Astrocyte (in vitro differentiated cells and primary cell): ENCODE measurements at regions not wholly inside any gene's neighbourhood (a gene's known extent, or its start where the extent isn't known, plus 50 kb on each side); places are given as distances from the start of the nearest gene placed in this dataset.

Experiments used
- DNase-seq: peaks from one replicate; pipeline ENCODE4 v3.0.0-alpha.2; 2010; ENCODE audit warnings: low read depth
- FAIRE-seq: peaks from 2 replicates; lab custom pipeline; 2011; peaks lifted over from hg19 to GRCh38; lab: Jason Lieb, UNC
- H2AFZ ChIP-seq: 2 replicates; pipeline ENCODE4 v1.6.0; 2012; ENCODE audit warnings: low read depth, low read length, inconsistent platforms
- H3K27ac ChIP-seq: 2 replicates; pipeline ENCODE4 v1.5.1; 2011; ENCODE audit warnings: low read depth, low read length, inconsistent platforms
- H3K27me3 ChIP-seq: 2 replicates; pipeline ENCODE4 v1.6.0; 2011; ENCODE audit warnings: low read length, inconsistent platforms; ENCODE audit not compliant: insufficient read depth
- H3K36me3 ChIP-seq: 2 replicates; pipeline ENCODE4 v1.5.1; 2011; ENCODE audit warnings: low read length, inconsistent platforms; ENCODE audit not compliant: insufficient read depth
- H3K4me1 ChIP-seq: 2 replicates; pipeline ENCODE4 v1.5.1; 2011; ENCODE audit warnings: low read length, inconsistent platforms; ENCODE audit not compliant: insufficient read depth
- H3K4me2 ChIP-seq: 2 replicates; pipeline ENCODE4 v1.6.0; 2012; ENCODE audit warnings: low read length, inconsistent platforms
- H3K4me3 ChIP-seq: 2 replicates; pipeline ENCODE4 v1.5.1; 2011; ENCODE audit warnings: low read depth, mild to moderate bottlenecking, low read length, inconsistent platforms; ENCODE audit not compliant: insufficient read depth
- H3K79me2 ChIP-seq: 2 replicates; pipeline ENCODE4 v1.6.0; 2012; ENCODE audit warnings: mild to moderate bottlenecking, low read length, inconsistent platforms; ENCODE audit not compliant: insufficient read depth
- H3K9ac ChIP-seq: 2 replicates; pipeline ENCODE4 v1.6.0; 2012; ENCODE audit warnings: mild to moderate bottlenecking, low read length, inconsistent platforms
- H3K9me3 ChIP-seq: 2 replicates; pipeline ENCODE4 v1.5.1; 2012; ENCODE audit warnings: low read depth, mild to moderate bottlenecking, low read length, inconsistent platforms; ENCODE audit not compliant: insufficient read depth
- H4K20me1 ChIP-seq: 2 replicates; pipeline ENCODE4 v1.6.0; 2012; ENCODE audit warnings: low read length, inconsistent platforms; ENCODE audit not compliant: insufficient read depth
- H3K27ac Mint-ChIP-seq: one replicate; pipeline ENCODE4 v1.8.0; 2021; ENCODE audit warnings: mild to moderate bottlenecking, mixed read lengths; ENCODE audit not compliant: unreplicated experiment
- H3K27me3 Mint-ChIP-seq: one replicate; pipeline ENCODE4 v1.8.0; 2021; ENCODE audit warnings: low read depth, mixed read lengths; ENCODE audit not compliant: unreplicated experiment
- H3K36me3 Mint-ChIP-seq: one replicate; pipeline ENCODE4 v1.8.0; 2021; ENCODE audit warnings: low read depth, mixed read lengths; ENCODE audit not compliant: unreplicated experiment
- H3K4me1 Mint-ChIP-seq: one replicate; pipeline ENCODE4 v1.8.0; 2021; ENCODE audit warnings: low read depth, mixed read lengths; ENCODE audit not compliant: unreplicated experiment
- H3K4me3 Mint-ChIP-seq: one replicate; pipeline ENCODE4 v1.8.0; 2021; ENCODE audit warnings: mild to moderate bottlenecking, moderate library complexity, mixed read lengths; ENCODE audit not compliant: unreplicated experiment
- H3K9me3 Mint-ChIP-seq: one replicate; pipeline ENCODE4 v1.8.0; 2021; ENCODE audit warnings: mild to moderate bottlenecking, mixed read lengths; ENCODE audit not compliant: unreplicated experiment
- EZH2 ChIP-seq: IDR thresholded peaks from 2 replicates; pipeline ENCODE4 v1.6.1; 2012; ENCODE audit warnings: mild to moderate bottlenecking, low read length, inconsistent platforms; ENCODE audit not compliant: insufficient read depth
- TF ChIP-seq, protein P1 (sequence below): IDR thresholded peaks from 2 replicates; pipeline ENCODE4 v1.5.1; 2011; ENCODE audit warnings: low read depth, mild to moderate bottlenecking, inconsistent platforms, low read length, moderate library complexity; ENCODE audit not compliant: insufficient read depth

DNA sequence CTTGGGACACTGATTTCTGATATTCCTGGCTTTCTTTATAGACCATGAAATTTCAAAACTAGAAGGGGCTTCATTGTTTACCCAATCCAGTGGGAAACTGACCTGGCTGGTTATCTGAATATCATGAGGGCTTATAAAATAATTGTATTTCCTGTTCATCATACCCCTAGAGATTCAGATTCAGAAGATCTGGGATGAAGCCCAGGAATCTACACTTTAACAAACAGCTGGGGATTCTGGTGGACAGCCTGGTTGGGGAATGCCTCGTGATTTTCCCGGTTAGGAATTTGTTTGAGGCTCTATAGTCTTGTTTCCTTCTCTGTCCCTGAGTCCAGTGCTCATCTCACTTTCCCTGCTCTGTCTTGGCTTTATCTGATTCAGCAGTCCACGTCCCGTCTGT is 110.3 kb downstream of the ADRA2A start:
- Mint-ChIP-seq H3K27ac (no peak overlapping the region), H3K36me3 (no peaks in the 10 kb centered on the region), H3K9me3 (no peaks in the 10 kb centered on the region), H3K4me3 (no peak overlapping the region), H3K4me1 (no peaks in the 10 kb centered on the region), H3K27me3 (peaks cover 8% of the 10 kb centered on the region)
- Histone ChIP-seq H3K4me3 (no peak overlapping the region), H3K27me3 (no peaks in the 10 kb centered on the region), H3K79me2 (no peaks in the 10 kb centered on the region), H3K36me3 (no peaks in the 10 kb centered on the region), H3K9ac (no peak overlapping the region), H2AFZ (no peak overlapping the region), H3K27ac (no peak overlapping the region), H3K9me3 (no peaks in the 10 kb centered on the region), H3K4me1 (no peaks in the 10 kb centered on the region), H3K4me2 (no peak overlapping the region), H4K20me1 (no peaks in the 10 kb centered on the region)
- no peak for DNase-seq
- no peak for TF ChIP-seq EZH2
- TF ChIP-seq, protein P1, sequence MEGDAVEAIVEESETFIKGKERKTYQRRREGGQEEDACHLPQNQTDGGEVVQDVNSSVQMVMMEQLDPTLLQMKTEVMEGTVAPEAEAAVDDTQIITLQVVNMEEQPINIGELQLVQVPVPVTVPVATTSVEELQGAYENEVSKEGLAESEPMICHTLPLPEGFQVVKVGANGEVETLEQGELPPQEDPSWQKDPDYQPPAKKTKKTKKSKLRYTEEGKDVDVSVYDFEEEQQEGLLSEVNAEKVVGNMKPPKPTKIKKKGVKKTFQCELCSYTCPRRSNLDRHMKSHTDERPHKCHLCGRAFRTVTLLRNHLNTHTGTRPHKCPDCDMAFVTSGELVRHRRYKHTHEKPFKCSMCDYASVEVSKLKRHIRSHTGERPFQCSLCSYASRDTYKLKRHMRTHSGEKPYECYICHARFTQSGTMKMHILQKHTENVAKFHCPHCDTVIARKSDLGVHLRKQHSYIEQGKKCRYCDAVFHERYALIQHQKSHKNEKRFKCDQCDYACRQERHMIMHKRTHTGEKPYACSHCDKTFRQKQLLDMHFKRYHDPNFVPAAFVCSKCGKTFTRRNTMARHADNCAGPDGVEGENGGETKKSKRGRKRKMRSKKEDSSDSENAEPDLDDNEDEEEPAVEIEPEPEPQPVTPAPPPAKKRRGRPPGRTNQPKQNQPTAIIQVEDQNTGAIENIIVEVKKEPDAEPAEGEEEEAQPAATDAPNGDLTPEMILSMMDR, result no peak
- FAIRE-seq, result no peak

DNA sequence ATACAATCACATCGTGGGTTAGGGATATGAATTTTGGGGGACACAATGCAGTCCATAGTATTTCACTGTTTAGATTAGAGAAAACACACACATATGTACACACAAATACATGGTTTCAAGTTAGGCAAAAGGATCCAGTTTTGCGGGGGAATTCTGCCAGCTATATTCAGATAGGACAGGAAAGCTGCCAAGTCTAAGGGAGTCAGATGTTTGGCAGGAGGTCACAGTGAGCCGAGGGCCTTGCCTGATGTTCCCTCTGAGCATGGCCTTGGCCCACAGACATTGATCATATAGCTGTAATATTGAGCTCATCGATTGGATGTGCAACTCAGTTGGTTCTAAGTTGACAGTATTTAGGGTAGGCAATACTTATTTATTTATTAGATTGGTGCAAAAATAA is 122.8 kb downstream of the ADRA2A start:
- no peak overlapping the region for H3K27ac Mint-ChIP-seq
- H2AFZ ChIP-seq, result no peak overlapping the region
- no peaks in the 10 kb centered on the region for H3K27me3 ChIP-seq
- H3K4me2 ChIP-seq, result no peak overlapping the region
- H3K27me3 Mint-ChIP-seq, result peaks cover 7% of the 10 kb centered on the region
- H3K9ac ChIP-seq, result no peak overlapping the region
- no peaks in the 10 kb centered on the region for H3K9me3 Mint-ChIP-seq
- no peak overlapping the region for H3K4me3 ChIP-seq
- no peak overlapping the region for H3K27ac ChIP-seq
- H4K20me1 ChIP-seq, result no peaks in the 10 kb centered on the region
- no peaks in the 10 kb centered on the region for H3K4me1 ChIP-seq
- TF ChIP-seq EZH2, result no peak
- TF ChIP-seq, protein P1, result no peak
- no peaks in the 10 kb centered on the region for H3K4me1 Mint-ChIP-seq
- no peak overlapping the region for H3K4me3 Mint-ChIP-seq
- H3K36me3 Mint-ChIP-seq, result no peaks in the 10 kb centered on the region
- FAIRE-seq (no peak), DNase-seq (no peak)
- no peaks in the 10 kb centered on the region for H3K79me2 ChIP-seq
- no peaks in the 10 kb centered on the region for H3K36me3 ChIP-seq
- no peaks in the 10 kb centered on the region for H3K9me3 ChIP-seq

DNA sequence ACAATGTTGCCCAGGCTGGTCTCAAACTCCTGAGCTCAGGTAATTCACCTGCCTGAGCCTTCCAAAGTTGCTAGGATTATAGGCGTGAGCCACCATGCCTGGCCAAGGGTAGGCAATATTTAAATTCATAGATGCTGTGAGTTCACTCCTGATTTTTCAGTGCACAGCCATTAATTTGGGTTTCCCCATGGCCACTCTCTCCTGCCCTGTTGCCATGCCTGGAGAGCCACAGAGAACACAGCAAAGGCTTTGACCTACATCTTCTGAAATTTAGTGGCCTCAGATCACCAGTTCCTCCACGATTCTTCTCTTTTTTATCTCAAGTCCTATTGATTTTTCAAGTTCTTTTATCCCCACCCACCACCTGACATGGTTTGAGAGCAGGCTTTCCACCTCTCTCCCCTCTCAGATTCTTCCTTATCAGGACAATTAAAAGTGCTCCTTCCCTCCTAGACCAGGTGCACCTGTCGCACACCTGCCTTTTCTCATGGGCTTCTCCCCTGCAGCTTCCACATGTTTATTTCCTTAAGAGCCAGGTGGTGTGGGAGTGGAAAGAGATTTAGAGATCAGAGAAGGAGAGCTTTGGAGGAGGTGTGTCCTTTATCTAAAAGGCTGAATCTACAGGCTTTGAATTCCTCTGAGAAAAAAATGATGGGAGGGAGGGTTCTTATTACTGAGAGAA is 123.8 kb downstream of the ADRA2A start:
- no peaks in the 10 kb centered on the region for H3K4me1 ChIP-seq
- H3K27me3 Mint-ChIP-seq, result peaks cover 10% of the 10 kb centered on the region
- no peak overlapping the region for H3K27ac ChIP-seq
- no peak overlapping the region for H3K4me3 ChIP-seq
- DNase-seq, result no peak
- FAIRE-seq, result no peak
- H3K36me3 ChIP-seq, result no peaks in the 10 kb centered on the region
- no peak overlapping the region for H3K27ac Mint-ChIP-seq
- H3K9me3 Mint-ChIP-seq, result no peaks in the 10 kb centered on the region
- H3K36me3 Mint-ChIP-seq, result no peaks in the 10 kb centered on the region
- no peaks in the 10 kb centered on the region for H4K20me1 ChIP-seq
- no peak overlapping the region for H3K4me3 Mint-ChIP-seq
- no peaks in the 10 kb centered on the region for H3K27me3 ChIP-seq
- no peak overlapping the region for H3K9ac ChIP-seq
- no peak overlapping the region for H3K4me2 ChIP-seq
- no peak overlapping the region for H2AFZ ChIP-seq
- H3K79me2 ChIP-seq, result no peaks in the 10 kb centered on the region
- no peaks in the 10 kb centered on the region for H3K9me3 ChIP-seq
- no peak for TF ChIP-seq EZH2
- TF ChIP-seq, protein P1, result no peak
- no peaks in the 10 kb centered on the region for H3K4me1 Mint-ChIP-seq
